Astrocyte (in vitro differentiated cells and primary cell): ENCODE measurements at regions not wholly inside any gene's neighbourhood (a gene's known extent, or its start where the extent isn't known, plus 50 kb on each side); places are given as distances from the start of the nearest gene placed in this dataset.

Experiments
- CTCF ChIP-seq: IDR thresholded peaks from 2 replicates; pipeline ENCODE4 v1.5.1; 2011; ENCODE audit warnings: low read depth, mild to moderate bottlenecking, inconsistent platforms, low read length, moderate library complexity; ENCODE audit not compliant: insufficient read depth
- EZH2 ChIP-seq: IDR thresholded peaks from 2 replicates; pipeline ENCODE4 v1.6.1; 2012; ENCODE audit warnings: mild to moderate bottlenecking, low read length, inconsistent platforms; ENCODE audit not compliant: insufficient read depth

GRCh38 chr12:124413401-124413800 is 118.5 kb downstream of the RFLNA start:
- no peak for TF ChIP-seq CTCF
- no peak for TF ChIP-seq EZH2
